Neural crest cell (in vitro differentiated cells): ENCODE measurements at regions not wholly inside any gene's neighbourhood (a gene's known extent, or its start where the extent isn't known, plus 50 kb on each side); places are given as distances from the start of the nearest gene placed in this dataset.
"Not testable (repeated sequence)": the region's sequence is repeated elsewhere in the genome, so short reads cannot be mapped to it uniquely, and the experiment has no call there.

Experiments
- DNase-seq: peaks from one replicate; pipeline ENCODE4 v3.0.0; 2021; ENCODE audit warnings: low read depth, mixed read lengths, low spot score
- H3K27ac Mint-ChIP-seq: one replicate; pipeline ENCODE4 v1.8.0; 2021; ENCODE audit warnings: mild to moderate bottlenecking, mixed read lengths; ENCODE audit not compliant: unreplicated experiment
- H3K27me3 Mint-ChIP-seq: 2 replicates; pipeline ENCODE4 v1.8.0; 2021; ENCODE audit warnings: low read depth, mild to moderate bottlenecking, mixed read lengths
- H3K36me3 Mint-ChIP-seq: 2 replicates; pipeline ENCODE4 v1.8.0; 2021; ENCODE audit warnings: low read depth, mild to moderate bottlenecking, mixed read lengths
- H3K4me1 Mint-ChIP-seq: 2 replicates; pipeline ENCODE4 v1.8.0; 2021; ENCODE audit warnings: mixed read lengths
- H3K4me3 Mint-ChIP-seq: one replicate; pipeline ENCODE4 v1.8.0; 2021; ENCODE audit warnings: mild to moderate bottlenecking, mixed read lengths
- H3K9me3 Mint-ChIP-seq: 2 replicates; pipeline ENCODE4 v1.8.0; 2021; ENCODE audit warnings: mixed read lengths
- CTCF ChIP-seq: fragments of 200-600 bp; sonication (generic); conservative IDR thresholded peaks from 2 replicates; pipeline ENCODE4 v1.5.0; 2021; ENCODE audit warnings: antibody characterized with exemption, mild to moderate bottlenecking

GRCh38 chr16:76681296-76681695 is 404.1 kb downstream of the CNTNAP4 start:
- H3K4me1 Mint-ChIP-seq = peaks cover 5% of the 10 kb centered on the region
- no peaks in the 10 kb centered on the region for H3K36me3 Mint-ChIP-seq
- DNase-seq = no peak
- no peaks in the 10 kb centered on the region for H3K9me3 Mint-ChIP-seq
- no peak for TF ChIP-seq CTCF
- H3K27me3 Mint-ChIP-seq = peaks cover 6% of the 10 kb centered on the region
- H3K27ac Mint-ChIP-seq = no peak overlapping the region
- H3K4me3 Mint-ChIP-seq = no peak overlapping the region

DNA sequence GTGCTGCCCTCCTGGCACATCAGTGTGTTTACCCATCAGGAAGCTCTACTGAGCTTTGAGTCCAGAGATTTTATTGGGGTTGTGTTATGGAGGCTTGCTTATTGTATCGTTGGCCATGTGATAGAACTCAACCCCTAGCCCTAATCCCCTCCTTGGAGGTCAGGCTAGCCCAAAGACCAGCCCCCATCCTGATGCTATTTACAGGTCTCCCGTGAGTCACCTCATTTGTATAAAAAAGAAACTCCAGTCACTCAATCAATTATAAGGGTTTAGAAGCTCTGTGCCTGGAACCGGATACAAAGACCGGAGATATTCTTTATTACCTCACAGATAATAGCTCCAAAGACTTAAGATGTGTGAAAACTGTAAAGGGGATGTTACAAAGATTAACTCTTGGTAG is 405.9 kb downstream of the CNTNAP4 start:
- H3K9me3 Mint-ChIP-seq = no peaks in the 10 kb centered on the region
- H3K4me1 Mint-ChIP-seq = peaks cover 5% of the 10 kb centered on the region
- H3K27ac Mint-ChIP-seq = no peak overlapping the region
- H3K36me3 Mint-ChIP-seq = no peaks in the 10 kb centered on the region
- H3K4me3 Mint-ChIP-seq = no peak overlapping the region
- no peak for DNase-seq
- H3K27me3 Mint-ChIP-seq = peaks cover 10% of the 10 kb centered on the region
- no peak for TF ChIP-seq CTCF

DNA sequence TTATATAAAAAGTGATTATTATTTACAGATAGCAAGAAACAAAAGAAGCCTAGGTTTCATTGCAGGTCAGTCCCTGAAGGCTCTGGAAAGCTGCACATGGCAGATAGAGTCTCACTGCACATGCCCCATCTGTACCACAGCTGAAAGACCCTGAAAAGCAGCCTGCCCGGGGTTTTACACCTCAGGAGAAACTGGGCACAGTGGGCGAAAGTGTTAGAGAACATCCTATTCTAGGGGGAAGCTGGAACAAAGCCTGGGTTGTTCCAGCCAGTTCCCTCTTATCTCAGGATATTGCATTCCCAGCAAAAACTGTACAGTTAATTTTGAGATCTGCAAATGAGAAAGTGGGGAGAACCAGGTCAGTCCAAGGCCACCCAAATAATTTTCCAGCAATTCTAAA is 419.7 kb downstream of the CNTNAP4 start:
- Mint-ChIP-seq H3K36me3 (no peaks in the 10 kb centered on the region), H3K4me1 (no peaks in the 10 kb centered on the region), H3K27me3 (peaks cover 45% of the 10 kb centered on the region), H3K4me3 (no peak overlapping the region), H3K27ac (no peak overlapping the region), H3K9me3 (peaks cover 5% of the 10 kb centered on the region)
- no peak for TF ChIP-seq CTCF
- no peak for DNase-seq

DNA sequence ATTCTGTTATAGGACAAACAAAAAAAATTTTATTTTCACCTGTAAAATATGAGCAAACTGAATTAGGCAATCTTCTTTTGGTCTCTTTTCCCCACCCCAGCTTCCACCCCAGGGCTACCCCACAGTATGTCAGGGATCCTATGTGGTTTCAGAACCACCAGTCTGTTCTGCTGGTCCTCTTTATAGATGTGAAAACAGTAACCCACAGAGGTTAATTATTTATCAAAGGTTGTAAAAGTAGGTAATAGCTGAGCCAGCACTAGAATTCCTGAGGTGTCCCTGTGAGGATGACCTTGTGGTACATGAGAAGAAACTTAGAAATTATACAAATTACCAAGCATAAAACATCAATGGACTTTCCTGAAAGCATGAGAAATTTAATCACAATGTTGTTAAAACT is 428.7 kb downstream of the CNTNAP4 start:
- Mint-ChIP-seq H3K9me3 (no peaks in the 10 kb centered on the region), H3K27ac (no peak overlapping the region)
- no peak for TF ChIP-seq CTCF

DNA sequence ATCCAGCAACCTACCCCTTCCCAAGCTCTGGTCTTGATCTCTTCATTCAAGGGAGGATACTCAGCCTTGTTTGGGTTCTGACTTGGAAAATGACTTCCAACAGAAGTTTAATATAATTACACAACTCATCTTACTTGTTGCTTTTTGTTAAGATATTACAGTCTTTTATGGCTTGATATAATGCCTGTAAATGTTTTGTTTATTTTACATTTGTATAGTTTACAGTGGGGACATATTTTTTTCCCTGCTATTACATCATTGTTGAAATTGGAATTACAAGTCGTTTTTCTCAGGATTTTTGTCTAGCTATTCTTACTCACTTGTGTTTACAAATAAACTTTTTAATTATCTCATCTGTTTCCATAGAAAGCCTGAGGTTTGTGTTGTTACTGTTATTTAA is 436.0 kb downstream of the CNTNAP4 start:
- Mint-ChIP-seq H3K9me3 (no peaks in the 10 kb centered on the region), H3K27ac (no peak overlapping the region), H3K4me1 (no peaks in the 10 kb centered on the region), H3K36me3 (no peaks in the 10 kb centered on the region), H3K4me3 (no peak overlapping the region), H3K27me3 (peaks cover 3% of the 10 kb centered on the region)
- no peak for DNase-seq
- no peak for TF ChIP-seq CTCF

More for the DNA sequence above, 428.7 kb downstream of the CNTNAP4 start:
- H3K4me3 Mint-ChIP-seq = no peak overlapping the region
- H3K27me3 Mint-ChIP-seq = peaks cover 26% of the 10 kb centered on the region
- DNase-seq = no peak
- no peaks in the 10 kb centered on the region for H3K4me1 Mint-ChIP-seq
- no peaks in the 10 kb centered on the region for H3K36me3 Mint-ChIP-seq

DNA sequence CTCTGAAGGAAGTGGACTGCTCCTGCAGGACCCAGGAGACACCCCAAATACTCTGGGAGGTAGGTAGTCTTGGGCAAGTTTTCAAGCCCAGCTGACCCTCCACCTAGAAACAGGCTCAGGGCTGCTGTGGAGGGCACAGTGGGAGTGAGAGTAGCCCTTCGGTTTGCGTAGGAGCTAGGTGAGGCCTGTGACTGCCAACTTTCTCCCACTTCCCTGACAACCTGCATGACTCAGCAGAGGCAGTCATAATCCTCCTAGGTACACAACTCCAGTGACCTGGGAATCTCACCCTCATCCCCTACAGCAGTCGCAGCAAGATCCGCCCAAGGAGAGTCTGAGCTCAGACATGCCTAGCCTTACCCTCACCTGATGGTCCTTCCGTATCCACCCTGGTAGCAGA is 439.1 kb downstream of the CNTNAP4 start:
- not testable (repeated sequence) for H3K27me3 Mint-ChIP-seq, H3K36me3 Mint-ChIP-seq, DNase-seq, H3K27ac Mint-ChIP-seq, H3K4me1 Mint-ChIP-seq, H3K9me3 Mint-ChIP-seq, H3K4me3 Mint-ChIP-seq
